GM12891 (cell line): ENCODE measurements at regions not wholly inside any gene's neighbourhood (a gene's known extent, or its start where the extent isn't known, plus 50 kb on each side); places are given as distances from the start of the nearest gene placed in this dataset.

ENCODE experiments used
- POLR2A ChIP-seq: IDR thresholded peaks from 2 replicates; pipeline ENCODE4 v1.6.1; 2011; ENCODE audit warnings: low read depth, low read length, control low read depth
- POLR2AphosphoS5 ChIP-seq: IDR thresholded peaks from 2 replicates; pipeline ENCODE4 v1.6.1; 2011; ENCODE audit warnings: low read depth, low read length, control low read depth
- POU2F2 ChIP-seq: IDR thresholded peaks from 2 replicates; pipeline ENCODE4 v1.6.1; 2011; ENCODE audit warnings: low read depth, mild to moderate bottlenecking, control low read depth, low read length, moderate library complexity
- SPI1 ChIP-seq: IDR thresholded peaks from 2 replicates; pipeline ENCODE4 v1.6.1; 2011; ENCODE audit warnings: low read depth, low read length, control low read depth
- TAF1 ChIP-seq: IDR thresholded peaks from 2 replicates; pipeline ENCODE4 v1.6.1; 2011; ENCODE audit warnings: low read depth, low read length, control low read depth

DNA sequence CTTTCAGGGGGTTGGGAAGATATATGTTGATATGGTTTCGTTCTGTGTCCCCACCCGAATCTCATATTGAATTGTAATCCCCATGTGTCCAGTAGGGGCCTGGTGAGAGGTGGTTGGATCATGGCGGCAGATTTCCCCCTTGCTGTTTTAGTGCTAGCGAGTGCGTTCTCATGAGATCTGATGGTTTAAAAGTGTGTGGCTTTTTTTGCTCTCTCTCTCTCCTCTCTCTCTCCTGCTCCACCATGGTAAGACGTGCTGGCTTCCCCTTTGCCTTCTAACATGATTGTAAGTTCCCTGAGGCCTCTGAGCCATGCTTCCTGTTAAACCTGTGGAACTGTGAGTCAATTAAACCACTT, 68.4 kb upstream of the PDZD8 start:
- TF ChIP-seq POLR2A (no peak), TAF1 (no peak), POLR2AphosphoS5 (no peak), SPI1 (no peak), POU2F2 (no peak)
